ENCODE measurements at regions not wholly inside any gene's neighbourhood (a gene's known extent, or its start where the extent isn't known, plus 50 kb on each side); places are given as distances from the start of the nearest gene placed in this dataset.

GRCh38 chr11:91904792-91905785 is 319.5 kb upstream of the FAT3 start:
- H3K9ac ChIP-seq (ENCODE audit: low read depth, low read length), result no peak overlapping the region

DNA sequence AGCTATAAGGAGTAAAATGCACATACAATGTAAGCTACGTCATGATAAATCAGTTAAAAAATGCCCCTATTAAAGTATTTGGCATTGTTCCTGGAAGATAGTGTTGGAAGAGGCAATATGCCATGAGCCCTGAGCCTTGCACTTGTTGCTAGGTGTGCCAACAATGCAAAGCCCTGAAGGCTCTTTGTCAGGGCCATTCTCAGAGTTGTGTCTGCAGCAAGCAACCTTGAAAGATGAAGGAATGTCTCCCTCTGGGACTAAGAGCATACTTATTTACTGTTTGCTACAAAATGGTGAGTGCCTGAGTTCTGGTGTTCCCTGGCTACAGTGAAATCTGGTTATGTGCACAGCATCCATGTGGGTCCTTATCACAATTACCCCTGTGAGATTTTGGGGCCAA is 322.3 kb upstream of the FAT3 start:
- no peaks in the 10 kb centered on the region for H3K36me3 ChIP-seq (ENCODE audit: control insufficient read depth, insufficient read depth, low read length)

More at GRCh38 chr11:91904792-91905785, 319.5 kb upstream of the FAT3 start:
- Histone ChIP-seq H3K9me3 (ENCODE audit: control insufficient read depth, insufficient read depth, low read length) (no peaks in the 10 kb centered on the region), H3K36me3 (ENCODE audit: control insufficient read depth, insufficient read depth, low read length) (no peaks in the 10 kb centered on the region), H3K4me1 (ENCODE audit: control insufficient read depth, insufficient read depth, low read length) (no peaks in the 10 kb centered on the region), H3K27me3 (ENCODE audit: control insufficient read depth, insufficient read depth, low read length) (no peaks in the 10 kb centered on the region), H3K4me3 (ENCODE audit: low read depth, low read length) (no peak overlapping the region)

GRCh38 chr11:91880660-91881059 is 344.0 kb upstream of the FAT3 start:
- no peaks in the 10 kb centered on the region for H3K27me3 ChIP-seq (ENCODE audit: control insufficient read depth, insufficient read depth, low read length)
- no peaks in the 10 kb centered on the region for H3K4me1 ChIP-seq (ENCODE audit: control insufficient read depth, insufficient read depth, low read length)
- H3K9me3 ChIP-seq (ENCODE audit: control insufficient read depth, insufficient read depth, low read length), result no peaks in the 10 kb centered on the region
- H3K36me3 ChIP-seq (ENCODE audit: control insufficient read depth, insufficient read depth, low read length), result no peaks in the 10 kb centered on the region
- H3K4me3 ChIP-seq (ENCODE audit: low read depth, low read length), result no peak overlapping the region
- no peak overlapping the region for H3K9ac ChIP-seq (ENCODE audit: low read depth, low read length)

More for the DNA sequence above, 322.3 kb upstream of the FAT3 start:
- Histone ChIP-seq H3K9me3 (ENCODE audit: control insufficient read depth, insufficient read depth, low read length) (no peaks in the 10 kb centered on the region), H3K4me1 (ENCODE audit: control insufficient read depth, insufficient read depth, low read length) (no peaks in the 10 kb centered on the region), H3K4me3 (ENCODE audit: low read depth, low read length) (no peak overlapping the region), H3K9ac (ENCODE audit: low read depth, low read length) (no peak overlapping the region), H3K27me3 (ENCODE audit: control insufficient read depth, insufficient read depth, low read length) (no peaks in the 10 kb centered on the region)

GRCh38 chr11:91876746-91877145 is 347.9 kb upstream of the FAT3 start:
- Histone ChIP-seq H3K4me3 (ENCODE audit: low read depth, low read length) (no peak overlapping the region), H3K36me3 (ENCODE audit: control insufficient read depth, insufficient read depth, low read length) (no peaks in the 10 kb centered on the region), H3K27me3 (ENCODE audit: control insufficient read depth, insufficient read depth, low read length) (no peaks in the 10 kb centered on the region), H3K9me3 (ENCODE audit: control insufficient read depth, insufficient read depth, low read length) (no peaks in the 10 kb centered on the region), H3K9ac (ENCODE audit: low read depth, low read length) (no peak overlapping the region), H3K4me1 (ENCODE audit: control insufficient read depth, insufficient read depth, low read length) (no peaks in the 10 kb centered on the region)

DNA sequence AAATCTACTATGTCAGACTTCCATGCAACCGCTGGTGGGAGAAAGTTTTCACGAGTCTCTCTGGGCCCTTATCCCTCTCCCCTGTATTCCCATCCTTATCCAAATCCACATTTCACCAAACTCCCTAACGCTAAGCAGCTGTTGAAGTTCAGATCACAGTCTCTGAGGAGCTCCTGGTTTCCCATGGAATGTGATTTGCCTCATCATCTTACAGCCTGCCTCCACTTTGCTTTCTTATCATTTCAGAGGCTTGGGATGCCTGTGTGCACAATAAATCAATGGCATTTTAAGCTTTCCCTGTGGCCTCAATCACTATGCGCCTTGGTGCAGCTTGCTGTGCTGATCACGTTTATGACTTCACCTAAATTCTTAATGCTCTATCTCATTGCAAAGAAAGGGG is 352.4 kb upstream of the FAT3 start:
- no peaks in the 10 kb centered on the region for H3K27me3 ChIP-seq (ENCODE audit: control insufficient read depth, insufficient read depth, low read length)
- no peaks in the 10 kb centered on the region for H3K4me1 ChIP-seq (ENCODE audit: control insufficient read depth, insufficient read depth, low read length)
- H3K4me3 ChIP-seq (ENCODE audit: low read depth, low read length), result no peak overlapping the region
- no peaks in the 10 kb centered on the region for H3K36me3 ChIP-seq (ENCODE audit: control insufficient read depth, insufficient read depth, low read length)
- H3K9ac ChIP-seq (ENCODE audit: low read depth, low read length), result no peak overlapping the region
- H3K9me3 ChIP-seq (ENCODE audit: control insufficient read depth, insufficient read depth, low read length), result no peaks in the 10 kb centered on the region

- no peak overlapping the region for H3K9ac ChIP-seq (ENCODE audit: low read depth, low read length)
- no peaks in the 10 kb centered on the region for H3K36me3 ChIP-seq (ENCODE audit: control insufficient read depth, insufficient read depth, low read length)
- no peaks in the 10 kb centered on the region for H3K9me3 ChIP-seq (ENCODE audit: control insufficient read depth, insufficient read depth, low read length)
- H3K4me3 ChIP-seq (ENCODE audit: low read depth, low read length), result no peak overlapping the region
- H3K27me3 ChIP-seq (ENCODE audit: control insufficient read depth, insufficient read depth, low read length), result no peaks in the 10 kb centered on the region
- no peaks in the 10 kb centered on the region for H3K4me1 ChIP-seq (ENCODE audit: control insufficient read depth, insufficient read depth, low read length)
These were observed 352.8 kb upstream of the FAT3 start for GRCh38 chr11:91871791-91872190.

DNA sequence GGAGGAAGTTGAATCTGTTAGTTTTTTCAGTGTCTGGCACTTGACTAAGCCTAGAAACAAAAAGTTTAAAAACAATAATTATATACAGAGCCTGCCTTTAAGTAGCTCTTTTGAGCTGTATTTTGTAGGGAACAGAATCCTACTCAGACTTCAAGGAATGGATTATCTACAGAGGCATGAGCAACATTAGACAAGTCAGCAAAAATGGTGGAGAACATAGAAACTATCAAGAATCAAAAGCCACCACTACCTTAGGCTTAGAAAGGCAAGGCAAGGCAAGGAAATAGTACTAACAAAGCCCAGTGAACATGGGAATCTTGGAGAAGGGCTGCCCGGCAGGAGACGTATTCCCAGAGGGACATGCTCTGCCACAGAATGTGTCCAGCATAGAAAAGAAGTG is 353.6 kb upstream of the FAT3 start:
- H3K9me3 ChIP-seq (ENCODE audit: control insufficient read depth, insufficient read depth, low read length), result no peaks in the 10 kb centered on the region
- no peaks in the 10 kb centered on the region for H3K36me3 ChIP-seq (ENCODE audit: control insufficient read depth, insufficient read depth, low read length)
- no peaks in the 10 kb centered on the region for H3K4me1 ChIP-seq (ENCODE audit: control insufficient read depth, insufficient read depth, low read length)
- no peak overlapping the region for H3K9ac ChIP-seq (ENCODE audit: low read depth, low read length)
- H3K27me3 ChIP-seq (ENCODE audit: control insufficient read depth, insufficient read depth, low read length), result no peaks in the 10 kb centered on the region
- no peak overlapping the region for H3K4me3 ChIP-seq (ENCODE audit: low read depth, low read length)

GRCh38 chr11:91869686-91870085 is 354.9 kb upstream of the FAT3 start:
- Histone ChIP-seq H3K36me3 (ENCODE audit: control insufficient read depth, insufficient read depth, low read length) (no peaks in the 10 kb centered on the region), H3K4me1 (ENCODE audit: control insufficient read depth, insufficient read depth, low read length) (no peaks in the 10 kb centered on the region), H3K9ac (ENCODE audit: low read depth, low read length) (no peak overlapping the region), H3K9me3 (ENCODE audit: control insufficient read depth, insufficient read depth, low read length) (no peaks in the 10 kb centered on the region), H3K27me3 (ENCODE audit: control insufficient read depth, insufficient read depth, low read length) (no peaks in the 10 kb centered on the region), H3K4me3 (ENCODE audit: low read depth, low read length) (no peak overlapping the region)

- Histone ChIP-seq H3K4me1 (ENCODE audit: control insufficient read depth, insufficient read depth, low read length) (no peaks in the 10 kb centered on the region), H3K36me3 (ENCODE audit: control insufficient read depth, insufficient read depth, low read length) (no peaks in the 10 kb centered on the region), H3K9ac (ENCODE audit: low read depth, low read length) (no peak overlapping the region), H3K9me3 (ENCODE audit: control insufficient read depth, insufficient read depth, low read length) (no peaks in the 10 kb centered on the region), H3K4me3 (ENCODE audit: low read depth, low read length) (no peak overlapping the region), H3K27me3 (ENCODE audit: control insufficient read depth, insufficient read depth, low read length) (no peaks in the 10 kb centered on the region)
These were observed 358.0 kb upstream of the FAT3 start for GRCh38 chr11:91866642-91867041.

GRCh38 chr11:91860661-91861060 is 364.0 kb upstream of the FAT3 start:
- H3K4me1 ChIP-seq (ENCODE audit: control insufficient read depth, insufficient read depth, low read length), result no peaks in the 10 kb centered on the region
- H3K9ac ChIP-seq (ENCODE audit: low read depth, low read length), result no peak overlapping the region
- H3K36me3 ChIP-seq (ENCODE audit: control insufficient read depth, insufficient read depth, low read length), result no peaks in the 10 kb centered on the region
- no peak overlapping the region for H3K4me3 ChIP-seq (ENCODE audit: low read depth, low read length)
- H3K27me3 ChIP-seq (ENCODE audit: control insufficient read depth, insufficient read depth, low read length), result no peaks in the 10 kb centered on the region
- H3K9me3 ChIP-seq (ENCODE audit: control insufficient read depth, insufficient read depth, low read length), result no peaks in the 10 kb centered on the region

- H3K9ac ChIP-seq (ENCODE audit: low read depth, low read length), result no peak overlapping the region
- H3K36me3 ChIP-seq (ENCODE audit: control insufficient read depth, insufficient read depth, low read length), result no peaks in the 10 kb centered on the region
- no peaks in the 10 kb centered on the region for H3K4me1 ChIP-seq (ENCODE audit: control insufficient read depth, insufficient read depth, low read length)
- no peaks in the 10 kb centered on the region for H3K9me3 ChIP-seq (ENCODE audit: control insufficient read depth, insufficient read depth, low read length)
- H3K4me3 ChIP-seq (ENCODE audit: low read depth, low read length), result no peak overlapping the region
- H3K27me3 ChIP-seq (ENCODE audit: control insufficient read depth, insufficient read depth, low read length), result no peaks in the 10 kb centered on the region
These were observed 365.0 kb upstream of the FAT3 start for GRCh38 chr11:91859666-91860065.

- H3K9ac ChIP-seq (ENCODE audit: low read depth, low read length), result no peak overlapping the region
- H3K4me3 ChIP-seq (ENCODE audit: low read depth, low read length), result no peak overlapping the region
- H3K36me3 ChIP-seq (ENCODE audit: control insufficient read depth, insufficient read depth, low read length), result no peaks in the 10 kb centered on the region
- H3K27me3 ChIP-seq (ENCODE audit: control insufficient read depth, insufficient read depth, low read length), result no peaks in the 10 kb centered on the region
- H3K9me3 ChIP-seq (ENCODE audit: control insufficient read depth, insufficient read depth, low read length), result no peaks in the 10 kb centered on the region
- no peaks in the 10 kb centered on the region for H3K4me1 ChIP-seq (ENCODE audit: control insufficient read depth, insufficient read depth, low read length)
These were observed 367.4 kb upstream of the FAT3 start for GRCh38 chr11:91857179-91857578.
